ENCODE measurements at regions not wholly inside any gene's neighbourhood (a gene's known extent, or its start where the extent isn't known, plus 50 kb on each side); places are given as distances from the start of the nearest gene placed in this dataset.

GRCh38 chr10:108586424-108586823 is 1336.9 kb downstream of the XPNPEP1 start:
- Mint-ChIP-seq H3K9me3 (peaks cover 5% of the 10 kb centered on the region), H3K27ac (no peak overlapping the region), H3K4me1 (no peaks in the 10 kb centered on the region), H3K27me3 (no peaks in the 10 kb centered on the region), H3K4me3 (no peak overlapping the region), H3K36me3 (no peaks in the 10 kb centered on the region)
- DNase-seq = no peak

- H3K9me3 Mint-ChIP-seq = peaks cover 8% of the 10 kb centered on the region
- no peaks in the 10 kb centered on the region for H3K27me3 Mint-ChIP-seq
- H3K27ac Mint-ChIP-seq = no peak overlapping the region
- H3K36me3 Mint-ChIP-seq = no peaks in the 10 kb centered on the region
- no peak for DNase-seq
- H3K4me3 Mint-ChIP-seq = no peak overlapping the region
- no peaks in the 10 kb centered on the region for H3K4me1 Mint-ChIP-seq
These were observed 1339.4 kb downstream of the XPNPEP1 start for GRCh38 chr10:108583877-108584276.

GRCh38 chr10:108582888-108583287 is 1340.4 kb downstream of the XPNPEP1 start:
- DNase-seq = no peak
- Mint-ChIP-seq H3K4me1 (no peaks in the 10 kb centered on the region), H3K27me3 (no peaks in the 10 kb centered on the region), H3K9me3 (peaks cover 3% of the 10 kb centered on the region), H3K4me3 (no peak overlapping the region), H3K36me3 (no peaks in the 10 kb centered on the region), H3K27ac (no peak overlapping the region)

DNA sequence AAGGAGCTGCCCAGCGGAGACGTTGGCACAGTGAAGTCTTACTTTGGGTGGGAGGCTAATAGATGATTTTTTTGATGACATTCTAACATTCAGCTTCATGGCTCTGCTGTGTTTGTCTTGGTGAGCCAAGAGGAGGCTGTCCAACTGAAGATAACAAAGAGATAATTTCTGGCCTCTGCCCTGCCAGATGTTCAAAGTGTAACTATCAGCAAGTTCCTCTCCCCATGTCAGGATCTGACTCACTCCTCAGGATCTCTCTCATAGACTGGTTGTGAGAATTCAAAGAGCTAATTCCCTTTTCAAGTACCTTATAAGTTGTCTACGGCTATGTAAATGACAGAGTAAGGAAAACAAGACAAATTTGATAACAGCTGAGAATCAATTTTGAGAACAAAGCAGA is 1340.9 kb downstream of the XPNPEP1 start:
- Mint-ChIP-seq H3K4me1 (no peaks in the 10 kb centered on the region), H3K9me3 (peaks cover 3% of the 10 kb centered on the region), H3K27me3 (no peaks in the 10 kb centered on the region), H3K36me3 (no peaks in the 10 kb centered on the region), H3K4me3 (no peak overlapping the region), H3K27ac (no peak overlapping the region)
- no peak for DNase-seq

DNA sequence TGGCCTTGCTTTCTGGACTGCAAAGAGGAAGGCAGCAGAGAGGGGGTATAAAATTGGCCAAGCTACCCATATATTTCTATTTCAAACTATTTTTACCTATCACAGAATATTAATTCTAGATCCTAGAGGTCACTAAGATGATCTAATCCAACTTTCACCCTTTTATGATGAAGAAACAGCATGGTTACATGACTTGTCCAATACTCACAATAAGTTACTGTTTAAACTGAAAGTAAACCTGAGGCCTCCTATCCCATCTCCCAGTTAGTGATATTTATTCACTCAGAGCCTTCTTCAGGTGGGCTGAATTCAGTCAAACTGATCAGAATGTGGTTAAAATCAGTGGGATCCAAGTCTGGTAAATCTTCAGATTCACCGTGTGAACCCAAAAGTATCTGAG is 1345.1 kb downstream of the XPNPEP1 start:
- DNase-seq = no peak
- no peak overlapping the region for H3K27ac Mint-ChIP-seq
- no peaks in the 10 kb centered on the region for H3K4me1 Mint-ChIP-seq
- no peaks in the 10 kb centered on the region for H3K36me3 Mint-ChIP-seq
- no peaks in the 10 kb centered on the region for H3K27me3 Mint-ChIP-seq
- H3K9me3 Mint-ChIP-seq = peaks cover 3% of the 10 kb centered on the region
- no peak overlapping the region for H3K4me3 Mint-ChIP-seq

- Mint-ChIP-seq H3K36me3 (no peaks in the 10 kb centered on the region), H3K9me3 (no peaks in the 10 kb centered on the region), H3K27ac (no peak overlapping the region), H3K4me3 (no peak overlapping the region), H3K4me1 (no peaks in the 10 kb centered on the region), H3K27me3 (no peaks in the 10 kb centered on the region)
- DNase-seq = no peak
These were observed 1349.1 kb downstream of the XPNPEP1 start for GRCh38 chr10:108574233-108574632.

- no peaks in the 10 kb centered on the region for H3K36me3 Mint-ChIP-seq
- DNase-seq = no peak
- H3K4me3 Mint-ChIP-seq = no peak overlapping the region
- no peaks in the 10 kb centered on the region for H3K9me3 Mint-ChIP-seq
- H3K27ac Mint-ChIP-seq = no peak overlapping the region
- no peaks in the 10 kb centered on the region for H3K4me1 Mint-ChIP-seq
- H3K27me3 Mint-ChIP-seq = no peaks in the 10 kb centered on the region
These were observed 1354.5 kb downstream of the XPNPEP1 start for GRCh38 chr10:108568824-108569223.

DNA sequence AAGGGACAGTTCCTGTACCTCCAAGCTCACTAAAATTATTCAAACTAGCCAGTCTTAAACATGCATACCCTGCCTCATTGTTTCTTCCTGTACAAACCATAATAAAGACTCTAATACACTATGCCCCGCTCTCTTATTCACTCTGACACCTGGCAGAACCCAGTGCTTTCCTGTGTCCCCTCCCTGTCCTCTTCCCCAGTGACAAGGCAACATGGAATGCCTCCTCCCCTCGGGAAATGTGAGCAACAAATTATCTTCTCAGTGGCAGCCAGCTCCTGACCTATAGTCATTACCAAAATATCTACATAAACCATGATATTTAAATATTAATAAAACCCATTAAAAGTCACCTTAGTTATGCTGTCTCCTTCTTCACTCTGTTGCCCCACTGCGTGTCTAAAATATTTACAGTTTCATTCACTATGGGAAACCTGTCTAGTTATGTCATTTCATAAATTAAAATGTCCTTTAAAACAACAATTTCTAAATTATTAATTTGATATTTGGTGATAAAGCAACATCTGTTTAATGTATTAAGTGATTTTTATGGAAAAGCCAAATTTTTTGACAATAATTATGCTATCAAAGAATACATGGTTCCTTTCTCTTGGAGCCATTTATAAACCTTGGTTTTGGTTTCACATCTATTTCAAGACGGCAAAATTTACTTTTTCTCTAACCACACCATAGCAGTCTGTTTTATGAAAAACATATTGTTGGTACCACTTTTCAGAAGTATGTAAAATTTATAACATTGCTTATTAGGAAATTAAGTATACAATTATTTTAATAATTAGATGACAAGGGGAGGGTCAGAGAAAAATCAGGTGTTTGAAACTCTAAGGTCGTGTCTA is 1355.2 kb downstream of the XPNPEP1 start:
- no peaks in the 10 kb centered on the region for H3K9me3 Mint-ChIP-seq
- no peak for DNase-seq
- H3K27ac Mint-ChIP-seq = no peak overlapping the region
- no peak overlapping the region for H3K4me3 Mint-ChIP-seq
- no peaks in the 10 kb centered on the region for H3K4me1 Mint-ChIP-seq
- no peaks in the 10 kb centered on the region for H3K36me3 Mint-ChIP-seq
- H3K27me3 Mint-ChIP-seq = no peaks in the 10 kb centered on the region

DNA sequence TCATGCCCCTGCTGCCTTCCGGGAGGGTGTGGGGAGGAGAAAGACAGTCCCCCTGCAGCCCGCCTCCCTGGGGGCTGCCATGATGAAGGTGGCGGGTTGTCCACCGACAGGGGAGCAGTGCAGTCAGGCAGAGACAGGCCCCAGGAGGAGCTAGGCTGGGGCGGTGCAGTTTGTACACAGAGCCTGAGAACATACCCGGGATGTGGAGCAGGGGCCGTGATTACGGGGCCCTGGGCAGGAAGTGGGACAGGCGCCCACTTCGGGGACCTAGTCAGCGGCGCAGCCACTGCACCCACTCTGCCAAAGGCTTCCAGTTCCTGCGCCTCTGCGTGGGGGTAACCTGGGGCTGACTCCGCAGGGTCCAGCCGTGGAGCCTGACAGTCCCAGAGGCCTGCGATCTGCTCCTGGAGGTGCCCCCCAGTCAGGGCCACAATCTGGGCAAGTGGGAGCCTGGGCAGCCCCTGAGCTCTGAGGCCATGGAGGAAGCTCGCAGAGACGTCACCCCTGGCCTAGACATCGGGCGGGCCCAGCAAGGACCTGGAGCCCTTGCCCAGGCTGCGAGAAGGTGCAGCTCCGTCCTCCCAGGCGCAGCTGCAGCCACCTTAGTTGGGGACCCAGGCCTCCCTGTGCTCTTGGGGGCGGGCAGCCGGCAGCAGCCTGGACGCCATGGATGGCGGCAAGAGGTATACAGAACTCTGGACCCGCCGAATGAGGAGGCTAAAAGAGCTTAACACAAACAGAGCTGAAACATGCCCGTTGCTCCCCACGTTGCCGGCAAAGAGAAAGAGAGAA is 1356.8 kb downstream of the XPNPEP1 start:
- no peaks in the 10 kb centered on the region for H3K9me3 Mint-ChIP-seq
- no peak overlapping the region for H3K27ac Mint-ChIP-seq
- H3K36me3 Mint-ChIP-seq = no peaks in the 10 kb centered on the region
- no peak for DNase-seq
- H3K27me3 Mint-ChIP-seq = no peaks in the 10 kb centered on the region
- no peaks in the 10 kb centered on the region for H3K4me1 Mint-ChIP-seq
- H3K4me3 Mint-ChIP-seq = no peak overlapping the region

GRCh38 chr10:108562105-108562504 is 1361.2 kb downstream of the XPNPEP1 start:
- H3K27ac Mint-ChIP-seq = no peak overlapping the region
- DNase-seq = no peak
- no peak overlapping the region for H3K4me3 Mint-ChIP-seq
- H3K36me3 Mint-ChIP-seq = no peaks in the 10 kb centered on the region
- no peaks in the 10 kb centered on the region for H3K4me1 Mint-ChIP-seq
- no peaks in the 10 kb centered on the region for H3K27me3 Mint-ChIP-seq
- peaks cover 1% of the 10 kb centered on the region for H3K9me3 Mint-ChIP-seq

DNA sequence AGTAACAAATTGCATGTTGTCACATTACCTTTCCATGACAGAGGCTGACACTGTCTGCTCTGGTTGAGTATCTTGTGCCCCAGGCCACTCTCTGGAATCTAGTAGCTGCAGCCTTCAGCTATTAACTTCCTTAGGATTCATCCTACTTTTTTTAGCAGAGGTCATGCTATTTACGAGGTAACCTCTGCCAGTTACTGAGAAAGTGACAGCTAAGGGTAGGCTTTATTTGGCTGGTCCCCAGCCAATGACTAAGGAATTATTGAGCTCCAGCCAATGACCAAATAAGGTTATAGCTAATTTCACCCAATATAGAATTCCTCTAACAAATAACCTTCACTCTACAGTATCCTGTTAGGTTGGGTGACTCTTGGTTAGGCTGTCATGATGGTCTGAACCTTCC is 1361.7 kb downstream of the XPNPEP1 start:
- H3K27me3 Mint-ChIP-seq = no peaks in the 10 kb centered on the region
- H3K36me3 Mint-ChIP-seq = no peaks in the 10 kb centered on the region
- DNase-seq = no peak
- no peaks in the 10 kb centered on the region for H3K4me1 Mint-ChIP-seq
- no peak overlapping the region for H3K4me3 Mint-ChIP-seq
- H3K27ac Mint-ChIP-seq = no peak overlapping the region
- H3K9me3 Mint-ChIP-seq = peaks cover 1% of the 10 kb centered on the region

DNA sequence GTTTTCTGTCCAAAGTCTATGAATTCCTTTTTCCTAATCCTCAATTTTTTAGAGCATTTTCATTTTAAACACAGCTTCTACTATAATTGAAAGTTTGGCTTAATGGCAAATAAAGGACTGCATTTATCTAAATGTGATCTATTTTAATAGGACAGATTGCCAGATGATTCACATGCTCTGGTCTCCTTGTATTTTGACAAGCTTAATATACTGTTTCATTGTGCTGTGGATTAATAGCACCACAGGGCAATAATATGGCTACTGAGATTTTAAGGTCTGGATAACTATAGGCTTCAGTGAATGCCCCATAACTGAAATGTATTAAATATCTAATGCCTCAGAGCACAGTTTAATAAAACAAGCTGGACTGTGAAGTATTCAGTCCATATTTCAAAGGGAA is 1362.8 kb downstream of the XPNPEP1 start:
- Mint-ChIP-seq H3K36me3 (no peaks in the 10 kb centered on the region), H3K27ac (no peak overlapping the region), H3K4me3 (no peak overlapping the region), H3K9me3 (peaks cover 2% of the 10 kb centered on the region), H3K4me1 (no peaks in the 10 kb centered on the region), H3K27me3 (no peaks in the 10 kb centered on the region)
- DNase-seq = no peak

DNA sequence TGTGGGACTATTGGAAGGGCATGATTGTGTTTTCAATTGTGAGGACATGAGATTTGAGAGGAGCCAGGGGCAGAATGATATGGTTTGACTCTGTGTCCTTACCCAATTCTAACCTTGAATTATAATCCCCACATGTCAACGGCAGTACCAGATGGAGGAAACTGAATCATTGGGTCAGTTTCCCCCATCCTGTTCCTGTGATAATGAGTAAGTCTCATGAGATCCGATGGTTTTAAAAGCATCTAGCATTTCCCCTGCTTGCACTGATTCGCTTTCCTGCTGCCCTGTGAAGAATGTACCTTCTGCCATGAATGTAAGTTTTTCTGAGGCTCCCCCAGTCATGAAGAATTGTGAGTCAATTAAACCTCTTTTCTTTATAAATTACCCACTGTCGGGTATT is 1367.1 kb downstream of the XPNPEP1 start:
- Mint-ChIP-seq H3K27me3 (no peaks in the 10 kb centered on the region), H3K27ac (no peak overlapping the region), H3K4me1 (no peaks in the 10 kb centered on the region)

DNA sequence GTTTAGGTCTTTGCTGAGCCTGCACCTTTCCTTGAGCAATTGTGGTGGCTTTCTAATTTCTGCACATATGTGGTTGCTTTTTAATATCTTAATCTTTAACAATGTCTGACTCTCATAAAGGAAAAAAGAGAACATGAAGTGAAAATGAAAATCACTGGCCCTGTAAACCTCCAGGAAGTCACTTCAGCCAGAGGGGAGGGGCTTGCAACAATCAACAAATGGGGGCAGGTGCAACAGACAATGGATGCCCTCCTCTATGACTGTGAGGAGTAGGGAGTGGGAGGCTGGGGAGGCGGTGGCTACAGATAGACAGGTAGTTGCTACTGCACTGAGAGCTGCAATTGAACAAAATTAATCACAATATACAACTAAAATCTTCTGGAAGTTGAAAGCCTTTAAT is 1377.4 kb downstream of the XPNPEP1 start:
- Mint-ChIP-seq H3K4me3 (no peak overlapping the region), H3K36me3 (no peaks in the 10 kb centered on the region), H3K27ac (no peak overlapping the region), H3K9me3 (peaks cover 5% of the 10 kb centered on the region), H3K4me1 (no peaks in the 10 kb centered on the region), H3K27me3 (no peaks in the 10 kb centered on the region)
- DNase-seq = no peak

More for the DNA sequence above, 1367.1 kb downstream of the XPNPEP1 start:
- H3K36me3 Mint-ChIP-seq = no peaks in the 10 kb centered on the region
- no peak for DNase-seq
- peaks cover 3% of the 10 kb centered on the region for H3K9me3 Mint-ChIP-seq
- no peak overlapping the region for H3K4me3 Mint-ChIP-seq

- Mint-ChIP-seq H3K4me1 (no peaks in the 10 kb centered on the region), H3K36me3 (no peaks in the 10 kb centered on the region), H3K27ac (no peak overlapping the region), H3K27me3 (no peaks in the 10 kb centered on the region), H3K4me3 (no peak overlapping the region), H3K9me3 (peaks cover 5% of the 10 kb centered on the region)
- DNase-seq = peak; percentile 34
These were observed 1378.7 kb downstream of the XPNPEP1 start for GRCh38 chr10:108544500-108545120.

All from activated naive CD8-positive, alpha-beta T cell treated with anti-CD3 and anti-CD28 coated beads for 36 hours (primary cell).